C4-2B (cell line): ENCODE measurements at regions not wholly inside any gene's neighbourhood (a gene's known extent, or its start where the extent isn't known, plus 50 kb on each side); places are given as distances from the start of the nearest gene placed in this dataset.
"Not testable (repeated sequence)": the region's sequence is repeated elsewhere in the genome, so short reads cannot be mapped to it uniquely, and the experiment has no call there.

Experiments
- H3K27ac ChIP-seq: fragments of 450-650 bp; 2 replicates; pipeline ENCODE4 v1.5.1; 2017
- CTCF ChIP-seq: fragments of 450-650 bp; conservative IDR thresholded peaks from 2 replicates; pipeline ENCODE4 v1.5.1; 2017; ENCODE audit warnings: mild to moderate bottlenecking
- ZFX ChIP-seq: fragments of 450-650 bp; IDR thresholded peaks from 2 replicates; pipeline ENCODE4 v1.6.1; 2017

DNA sequence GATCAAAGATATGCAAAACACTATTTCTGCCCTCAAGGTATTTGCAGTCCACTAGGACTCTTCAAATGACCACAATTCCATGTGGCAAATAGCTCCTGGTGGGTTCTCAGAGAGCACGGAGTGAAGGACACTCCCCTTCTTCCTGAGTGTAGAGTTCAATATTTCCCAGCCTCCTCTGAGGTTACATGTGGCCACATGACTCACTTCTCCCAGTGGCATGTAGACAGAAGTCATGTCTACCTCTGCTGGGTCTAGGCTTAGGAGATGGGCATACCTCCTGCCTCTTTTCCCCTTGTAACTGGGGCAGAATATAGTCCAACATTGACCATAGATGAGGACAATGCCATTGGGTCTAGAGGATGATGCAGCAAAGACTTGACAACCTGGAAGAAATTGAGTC, 191.4 kb downstream of the MIS18A start:
- TF ChIP-seq CTCF = no peak
- no peak for TF ChIP-seq ZFX
- no peak overlapping the region for H3K27ac ChIP-seq

GRCh38 chr21:32083197-32083596, 195.7 kb downstream of the MIS18A start:
- no peak overlapping the region for H3K27ac ChIP-seq
- no peak for TF ChIP-seq ZFX
- TF ChIP-seq CTCF = no peak

DNA sequence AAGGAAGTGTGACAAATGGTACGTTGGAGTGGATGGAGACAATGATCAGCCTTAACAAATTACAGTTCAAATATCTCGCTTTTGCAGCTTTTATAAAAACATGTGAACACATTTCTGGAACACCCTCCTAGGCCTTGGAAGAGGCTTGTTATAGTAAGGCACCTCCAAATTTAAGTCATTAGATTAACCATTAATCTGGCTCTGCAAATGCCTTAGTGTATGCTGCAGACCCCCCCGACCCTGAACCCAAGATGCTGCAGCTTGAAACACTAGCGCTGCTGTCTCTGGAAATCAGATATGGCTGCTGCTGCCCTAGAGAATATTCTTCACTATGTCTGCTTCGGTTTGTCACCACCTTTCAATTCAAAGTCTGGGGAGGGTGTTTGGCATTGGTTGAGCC, 196.4 kb downstream of the MIS18A start:
- H3K27ac ChIP-seq = no peak overlapping the region
- TF ChIP-seq ZFX (no peak), CTCF (no peak)

GRCh38 chr21:32073593-32073992, 200.8 kb downstream of the HUNK start:
- H3K27ac ChIP-seq = no peak overlapping the region
- TF ChIP-seq ZFX = no peak
- no peak for TF ChIP-seq CTCF

DNA sequence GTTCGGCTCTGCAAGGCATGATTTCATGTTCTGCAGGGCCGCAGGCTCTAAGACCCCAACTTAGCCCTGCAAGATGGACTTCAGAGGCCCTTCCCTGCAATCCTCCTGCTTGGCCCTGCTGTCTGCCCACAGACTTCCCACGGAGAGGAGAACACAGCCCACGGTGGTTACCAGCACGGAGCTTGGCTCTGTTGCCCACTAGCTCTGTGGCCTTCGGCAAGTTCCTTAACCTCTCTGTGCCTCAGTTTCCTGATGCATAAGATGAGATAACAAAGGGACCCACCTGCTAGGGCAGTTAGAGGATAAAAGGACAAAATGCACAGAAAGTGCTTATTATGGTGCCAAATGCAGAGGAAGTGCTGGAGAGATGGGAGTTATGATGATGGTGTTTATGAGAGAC, 200.4 kb downstream of the HUNK start:
- TF ChIP-seq CTCF = no peak
- TF ChIP-seq ZFX = no peak
- H3K27ac ChIP-seq = no peak overlapping the region

GRCh38 chr21:32071620-32072019, 198.8 kb downstream of the HUNK start:
- not testable (repeated sequence) for H3K27ac ChIP-seq

DNA sequence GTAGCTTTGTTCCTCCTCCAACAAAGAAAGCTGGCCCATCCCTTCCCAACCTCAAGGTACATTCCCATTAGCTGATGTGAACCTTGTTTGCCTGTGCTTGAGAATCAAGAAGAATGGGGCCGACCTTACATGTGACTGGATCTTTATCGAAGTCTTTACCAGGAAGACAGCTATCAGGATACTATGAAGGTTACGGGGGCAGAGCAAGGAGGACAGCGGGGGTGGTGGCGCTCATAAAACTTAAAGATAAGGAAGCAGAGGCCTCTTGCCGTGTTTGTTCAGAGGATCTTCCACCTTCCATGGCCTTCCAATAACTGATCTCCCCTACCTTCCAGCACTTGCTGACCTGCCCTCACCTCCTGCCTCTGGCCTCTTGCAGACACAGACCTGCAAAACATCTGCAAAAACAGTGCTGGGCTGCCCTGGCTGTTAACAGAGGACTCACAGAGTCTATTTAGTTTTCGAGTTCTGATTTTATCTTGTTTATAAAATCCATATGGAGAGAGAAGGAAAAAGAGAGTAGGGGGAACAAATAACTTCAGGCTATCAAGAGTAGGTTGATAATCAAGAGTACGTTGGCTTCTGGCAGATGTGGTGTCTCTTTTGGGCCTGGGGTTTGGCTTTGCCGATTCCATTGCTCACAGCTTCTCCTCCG, 198.0 kb downstream of the HUNK start:
- TF ChIP-seq ZFX (no peak), CTCF (no peak)
- no peak overlapping the region for H3K27ac ChIP-seq

DNA sequence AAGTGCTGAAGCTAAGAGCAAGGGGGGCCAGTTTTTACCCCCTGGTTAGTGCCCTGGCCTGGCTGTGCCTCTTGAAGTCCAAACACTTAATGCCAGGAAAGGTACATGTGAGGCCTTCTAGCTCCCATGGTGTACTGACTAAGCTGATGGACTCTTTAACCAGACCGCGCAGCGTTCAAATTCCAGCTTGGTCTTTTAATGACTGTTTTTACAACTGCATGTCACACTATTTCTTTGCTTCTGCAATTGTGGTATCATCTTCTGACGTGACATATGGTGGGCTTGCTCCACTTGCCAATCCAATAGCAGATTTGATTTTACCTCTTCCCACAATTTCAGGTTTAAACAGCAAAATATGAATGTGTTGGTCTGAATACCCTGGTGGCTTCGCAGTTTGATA, 197.3 kb downstream of the HUNK start:
- TF ChIP-seq ZFX (no peak), CTCF (no peak)
- no peak overlapping the region for H3K27ac ChIP-seq
